K562 (cell line): ENCODE measurements at regions not wholly inside any gene's neighbourhood (a gene's known extent, or its start where the extent isn't known, plus 50 kb on each side); places are given as distances from the start of the nearest gene placed in this dataset.

Experiments
- ATAC-seq: fragments of 200-7000 bp; cut with Tn5 transposase; 3 replicates; pipeline ENCODE4 v1.9.1; 2020; ENCODE audit warnings: moderate library complexity
- BruUV-seq: library from RNA; stranded (reverse); fragments of 400-500 nt; replicated peaks from 2 replicates; lab custom pipeline; 2021; lab: Mats Ljungman, UMichigan
- CTCF ChIA-PET: fragments of 300-600 bp; formaldehyde crosslinking; extraction: SDS; loops from one replicate; lab custom pipeline; 2021; ENCODE audit warnings: low intra/inter-chr PET ratio; lab: Yijun Ruan, JAX
- POLR2A ChIA-PET: fragments of 300-600, 350-650 bp; sonication (Branson Sonifier 250); formaldehyde crosslinking; extraction: SDS; loops from one replicate; lab custom pipeline; 2021; ENCODE audit warnings: antibody characterized with exemption, inconsistent platforms; lab: Yijun Ruan, JAX
- DNase-seq, 4 experiments: peaks; one replicate each; pipeline versions ENCODE4 v3.0.0 to v3.0.0-alpha.2; 2011 to 2018; ENCODE audit warnings: low spot score in 3 of 4, mixed read lengths in 3 of 4; ENCODE audit errors: extremely low read depth in 1 of 4
- FAIRE-seq: peaks from 2 replicates; lab custom pipeline; 2011; peaks lifted over from hg19 to GRCh38; lab: Jason Lieb, UNC
- H2AFZ ChIP-seq: 2 replicates; pipeline ENCODE4 v1.6.0; 2011; ENCODE audit warnings: low read depth, low read length, control low read depth, inconsistent platforms
- H3K27ac ChIP-seq: fragments of 200-600 bp; 3 replicates; pipeline ENCODE4 v1.8.0; 2011; ENCODE audit warnings: low read depth, mild to moderate bottlenecking, control low read depth, inconsistent platforms, low read length, moderate library complexity, mixed read lengths; ENCODE audit errors: extremely low read depth
- H3K27me3 ChIP-seq, 2 experiments: fragments of 300-600 bp in 1 of 2; 2 replicates in 1 of 2; 3 replicates in 1 of 2; pipeline versions ENCODE4 v1.6.0 to v1.8.0; 2011; ENCODE audit warnings: inconsistent platforms in 2 of 2, low read length in 2 of 2, mild to moderate bottlenecking in 1 of 2, mixed read lengths in 1 of 2, moderate library complexity in 1 of 2; ENCODE audit not compliant: control insufficient read depth in 2 of 2, insufficient read depth in 2 of 2
- H3K36me3 ChIP-seq: fragments of 300-600 bp; 3 replicates; pipeline ENCODE4 v1.8.0; 2011; ENCODE audit warnings: mild to moderate bottlenecking, low read length, inconsistent platforms; ENCODE audit not compliant: control insufficient read depth, insufficient read depth
- H3K4me1 ChIP-seq, 2 experiments: fragments of 200-600 bp in 1 of 2; replicated peaks in 1 of 2; 2 replicates in 1 of 2; 3 replicates in 1 of 2; pipeline versions ENCODE4 v1.5.1 to v1.8.0; 2011; ENCODE audit warnings: inconsistent platforms in 2 of 2, low read length in 2 of 2, mild to moderate bottlenecking in 1 of 2, mixed read lengths in 1 of 2, moderate library complexity in 1 of 2; ENCODE audit not compliant: control insufficient read depth in 2 of 2, insufficient read depth in 2 of 2
- H3K4me2 ChIP-seq: 2 replicates; pipeline ENCODE4 v1.6.1; 2011; ENCODE audit warnings: low read length, control low read depth, inconsistent platforms, mixed read lengths; ENCODE audit not compliant: insufficient read depth
- H3K4me3 ChIP-seq: fragments of 200-600 bp; sonication (generic), shearing (Covaris generic); 2 replicates; pipeline ENCODE4 v1.5.1; 2016; ENCODE audit warnings: control low read depth, inconsistent platforms
- H3K79me2 ChIP-seq: fragments of 200-600 bp; 3 replicates; pipeline ENCODE4 v1.8.0; 2011; ENCODE audit warnings: low read length, inconsistent platforms; ENCODE audit not compliant: control insufficient read depth, insufficient read depth
- H3K9ac ChIP-seq, 2 experiments: 2 replicates each; pipeline versions ENCODE4 v1.6.0 to v1.6.1; 2011; ENCODE audit warnings: low read depth in 2 of 2, low read length in 2 of 2, control low read depth in 1 of 2, inconsistent platforms in 1 of 2, mild to moderate bottlenecking in 1 of 2, mixed read lengths in 1 of 2; ENCODE audit not compliant: insufficient read depth in 1 of 2
- H3K9me1 ChIP-seq: one replicate; pipeline ENCODE4 v1.6.0; 2011; ENCODE audit warnings: inconsistent platforms, mild to moderate bottlenecking, low read length, moderate library complexity; ENCODE audit not compliant: control insufficient read depth, insufficient read depth
- H3K9me3 ChIP-seq: replicated peaks from 2 replicates; pipeline ENCODE4 v1.5.1; 2011; ENCODE audit warnings: low read depth, low read length, inconsistent platforms; ENCODE audit not compliant: control insufficient read depth, insufficient read depth
- H4K20me1 ChIP-seq: replicated peaks from 2 replicates; pipeline ENCODE4 v1.6.1; 2011; ENCODE audit warnings: low read length, inconsistent platforms, mixed read lengths; ENCODE audit not compliant: control insufficient read depth, insufficient read depth
- FOXM1 ChIP-seq, 2 experiments: fragments of 450-650 bp in 1 of 2; sonication (generic) in 1 of 2; formaldehyde crosslinking in 1 of 2; IDR thresholded peaks; 2 replicates each; pipeline versions ENCODE4 v1.6.1 to v1.9.0; 2017 to 2022; ENCODE audit warnings: low read depth in 2 of 2, mild to moderate bottlenecking in 2 of 2, missing genetic modification reagents in 1 of 2, moderate library complexity in 1 of 2
- HNRNPLL ChIP-seq: fragments of 200-400 bp; formaldehyde crosslinking; IDR thresholded peaks from 2 replicates; pipeline ENCODE4 v1.6.1; 2017; ENCODE audit warnings: low read length, low read depth, mild to moderate bottlenecking; ENCODE audit not compliant: poor library complexity, severe bottlenecking
- LEF1 ChIP-seq: fragments of 450-650 bp; IDR thresholded peaks from 2 replicates; pipeline ENCODE4 v1.6.1; 2016; ENCODE audit warnings: mild to moderate bottlenecking
- MAFG ChIP-seq: fragments of 450-650 bp; conservative IDR thresholded peaks from 2 replicates; pipeline ENCODE4 v1.6.1; 2016; ENCODE audit warnings: missing genetic modification characterization, missing compliant biosample characterization
- MIER1 ChIP-seq: fragments of 450-650 bp; IDR thresholded peaks from 2 replicates; pipeline ENCODE4 v1.6.1; 2016; ENCODE audit warnings: antibody characterized with exemption, mild to moderate bottlenecking, low read depth
- NCOA4 ChIP-seq: fragments of 450-650 bp; IDR thresholded peaks from 2 replicates; pipeline ENCODE4 v1.6.1; 2018; ENCODE audit warnings: mild to moderate bottlenecking; ENCODE audit not compliant: partially characterized antibody
- RAD51 ChIP-seq: fragments of 450-650 bp; IDR thresholded peaks from 2 replicates; pipeline ENCODE4 v1.7.1; 2016; ENCODE audit warnings: low read depth, mild to moderate bottlenecking, borderline replicate concordance
- ZNF717 ChIP-seq: fragments of 250-450 bp; sonication (Bioruptor Pico); IDR thresholded peaks from 2 replicates; pipeline ENCODE4 v1.5.0; 2021
- WGBS: fragments of 100-300 bp; shearing (Covaris generic); methylation state at CpG from one replicate; pipeline ENCODE4 v1.1.6; 2016; ENCODE audit warnings: low coverage, mixed read lengths; ENCODE audit not compliant: insufficient coverage; ENCODE audit errors: missing lambda C conversion rate; 5-methylcytosine and 5-hydroxymethylcytosine counted together
- in situ Hi-C: fragments of 300-500 bp; cut with MboI; formaldehyde crosslinking; loops from 4 replicates; pipeline ENCODE4 v1.15.0; 2018; ENCODE audit warnings: inconsistent platforms, mixed read lengths
- intact Hi-C: fragments of 100-400 bp; cut with micrococcal nuclease; formaldehyde crosslinking; loops from 2 replicates; pipeline ENCODE4 v1.14.2; 2022
- TF ChIP-seq, protein P1 (sequence below), 2 experiments: IDR thresholded peaks in 1 of 2; conservative IDR thresholded peaks in 1 of 2; 2 replicates each; pipeline ENCODE4 v1.6.1; 2016; ENCODE audit warnings: low read depth in 2 of 2, mild to moderate bottlenecking in 1 of 2, missing compliant biosample characterization in 1 of 2, missing genetic modification characterization in 1 of 2, moderate library complexity in 1 of 2
- TF ChIP-seq, protein P2 (sequence below), 2 experiments: fragments of 200-800 bp in 1 of 2; sonication (Bioruptor generic) in 1 of 2; sonication (generic) in 1 of 2; formaldehyde crosslinking in 1 of 2; IDR thresholded peaks in 1 of 2; conservative IDR thresholded peaks in 1 of 2; 2 replicates each; pipeline versions ENCODE4 v1.5.0 to v1.6.1; 2016 to 2020; ENCODE audit warnings: missing compliant biosample characterization in 1 of 2, missing genetic modification characterization in 1 of 2, missing genetic modification reagents in 1 of 2

DNA sequence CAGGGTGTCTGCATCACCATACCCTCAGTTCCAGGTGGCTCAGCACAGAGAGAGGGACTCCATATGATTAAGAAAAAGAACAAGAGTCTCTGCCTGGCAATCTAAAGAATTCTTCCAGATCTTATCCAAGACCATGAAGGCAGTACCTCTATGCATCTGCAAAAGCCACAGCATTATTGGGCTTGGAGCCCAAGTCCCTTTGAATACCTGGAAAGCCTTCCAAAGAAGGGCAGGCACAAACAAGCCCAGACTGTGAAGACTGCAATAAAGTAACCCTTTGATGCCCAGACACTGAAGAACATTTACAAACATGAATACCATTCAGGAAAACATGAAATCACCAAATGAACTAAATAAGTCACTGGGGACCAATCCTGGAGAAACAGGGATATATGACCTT, 60.9 kb upstream of the DIPK2A start (continued):
- TF ChIP-seq, protein P1, sequence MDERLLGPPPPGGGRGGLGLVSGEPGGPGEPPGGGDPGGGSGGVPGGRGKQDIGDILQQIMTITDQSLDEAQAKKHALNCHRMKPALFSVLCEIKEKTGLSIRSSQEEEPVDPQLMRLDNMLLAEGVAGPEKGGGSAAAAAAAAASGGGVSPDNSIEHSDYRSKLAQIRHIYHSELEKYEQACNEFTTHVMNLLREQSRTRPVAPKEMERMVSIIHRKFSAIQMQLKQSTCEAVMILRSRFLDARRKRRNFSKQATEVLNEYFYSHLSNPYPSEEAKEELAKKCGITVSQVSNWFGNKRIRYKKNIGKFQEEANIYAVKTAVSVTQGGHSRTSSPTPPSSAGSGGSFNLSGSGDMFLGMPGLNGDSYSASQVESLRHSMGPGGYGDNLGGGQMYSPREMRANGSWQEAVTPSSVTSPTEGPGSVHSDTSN (CRISPR knock-in tag; IDR thresholded peaks at IDR 0.05; ENCODE audit: low read depth) = no peak
- TF ChIP-seq, protein P1 (tag; conservative IDR thresholded peaks at IDR 0.05; ENCODE audit: low read depth) = no peak
- TF ChIP-seq MAFG (tag) (no peak), LEF1 (no peak)

DNA sequence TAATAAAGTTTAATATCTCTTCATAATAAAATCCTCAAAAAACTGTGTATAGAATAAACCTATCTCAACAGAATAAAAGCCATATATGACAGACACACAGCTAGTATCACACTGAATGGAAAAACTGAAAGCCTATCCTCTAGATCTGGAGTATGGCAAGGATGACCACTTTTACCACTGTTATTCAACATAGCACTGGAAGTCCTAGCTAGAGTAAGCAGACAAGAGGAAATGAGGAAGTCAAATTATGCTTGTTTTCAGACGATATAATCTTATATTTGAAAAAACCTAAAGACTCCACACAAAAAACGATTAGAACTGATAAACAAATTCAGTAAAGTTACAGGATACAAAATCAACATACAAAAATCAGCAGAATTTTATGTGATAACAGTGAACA, 57.4 kb upstream of the DIPK2A start:
- Histone ChIP-seq H3K9ac (no peak overlapping the region), H3K4me2 (no peak overlapping the region), H3K27me3 (no peaks in the 10 kb centered on the region), H3K79me2 (no peaks in the 10 kb centered on the region)
- TF ChIP-seq RAD51 = no peak
- TF ChIP-seq ZNF717 (CRISPR knock-in tag) = no peak
- TF ChIP-seq FOXM1 (IDR thresholded peaks at IDR 0.05; ENCODE audit: low read depth) = no peak
- TF ChIP-seq FOXM1 (CRISPR knock-in tag; IDR thresholded peaks at IDR 0.05; ENCODE audit: low read depth) = no peak
- TF ChIP-seq HNRNPLL = no peak
- TF ChIP-seq NCOA4 = no peak
- TF ChIP-seq, protein P2, sequence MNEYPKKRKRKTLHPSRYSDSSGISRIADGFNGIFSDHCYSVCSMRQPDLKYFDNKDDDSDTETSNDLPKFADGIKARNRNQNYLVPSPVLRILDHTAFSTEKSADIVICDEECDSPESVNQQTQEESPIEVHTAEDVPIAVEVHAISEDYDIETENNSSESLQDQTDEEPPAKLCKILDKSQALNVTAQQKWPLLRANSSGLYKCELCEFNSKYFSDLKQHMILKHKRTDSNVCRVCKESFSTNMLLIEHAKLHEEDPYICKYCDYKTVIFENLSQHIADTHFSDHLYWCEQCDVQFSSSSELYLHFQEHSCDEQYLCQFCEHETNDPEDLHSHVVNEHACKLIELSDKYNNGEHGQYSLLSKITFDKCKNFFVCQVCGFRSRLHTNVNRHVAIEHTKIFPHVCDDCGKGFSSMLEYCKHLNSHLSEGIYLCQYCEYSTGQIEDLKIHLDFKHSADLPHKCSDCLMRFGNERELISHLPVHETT (CRISPR knock-in tag; conservative IDR thresholded peaks at IDR 0.05 in 1 of 2, IDR thresholded peaks at IDR 0.05 in 1 of 2) = no peak
- TF ChIP-seq MIER1 = no peak
- TF ChIP-seq, all 486 proteins: peak for 0
- no peak overlapping the region for H3K4me3 ChIP-seq
- ATAC-seq = no peak
- BruUV-seq = no TSS peak
- H3K27ac ChIP-seq = no peak overlapping the region
- H3K36me3 ChIP-seq = no peaks in the 10 kb centered on the region
- ChIA-PET CTCF (interaction anchor here (0.6 kb wide), 1 partner anchor 244 kb away, joined by 4 read pairs; no protein-coding TSS in a partner anchor), POLR2A (no interaction called here)
- no peaks in the 10 kb centered on the region for H3K9me3 ChIP-seq
- intact Hi-C loops = no loop called here
- DNase-seq = no peak
- H3K4me1 ChIP-seq = no peaks in the 10 kb centered on the region
- no peak for FAIRE-seq
- H3K9me1 ChIP-seq = no peaks in the 10 kb centered on the region
- 0% methylated on average over 2 of the region's 2 CpGs for WGBS
- H4K20me1 ChIP-seq = no peaks in the 10 kb centered on the region
- in situ Hi-C loops = no loop called here
- H2AFZ ChIP-seq = no peak overlapping the region
